HT-29 (cell line): ENCODE measurements at regions not wholly inside any gene's neighbourhood (a gene's known extent, or its start where the extent isn't known, plus 50 kb on each side); places are given as distances from the start of the nearest gene placed in this dataset.

Experiments
- DNase-seq: peaks from one replicate; pipeline ENCODE4 v3.0.0-alpha.2; 2015; ENCODE audit warnings: low spot score

DNA sequence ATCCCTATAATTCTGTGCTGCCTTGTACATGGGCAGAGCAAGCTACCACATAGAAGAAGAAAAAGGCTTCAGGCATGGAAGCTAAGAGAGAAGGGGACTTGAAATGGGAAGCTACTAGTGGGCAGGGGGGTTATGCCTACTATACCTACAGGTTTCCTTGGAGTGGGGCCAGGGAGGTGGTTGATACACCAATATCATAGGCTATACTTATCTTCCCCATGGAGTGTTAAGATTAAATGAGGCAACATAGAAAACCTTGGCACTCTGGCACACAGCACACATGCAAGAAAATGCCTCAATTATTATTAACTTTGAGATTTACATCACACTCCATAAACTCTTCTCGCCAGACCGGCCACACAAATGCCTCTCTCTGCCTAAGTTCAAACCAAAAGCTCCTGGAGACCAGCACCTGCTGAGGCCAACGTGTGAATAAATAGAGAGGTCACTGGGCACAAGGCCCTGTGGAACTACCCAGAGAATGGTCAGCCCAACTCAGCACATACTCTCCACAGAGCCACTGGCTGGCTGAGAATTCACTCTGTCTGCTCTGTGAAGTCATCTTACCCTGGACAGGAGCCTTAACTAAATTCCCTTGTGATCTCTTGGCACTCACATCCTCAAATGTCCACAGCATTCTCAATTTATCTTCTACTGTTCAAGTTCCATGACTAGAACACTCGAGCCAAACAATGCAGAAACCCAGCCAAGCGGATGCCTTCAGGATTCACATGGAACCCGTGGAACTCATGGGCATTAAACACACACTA is 498.7 kb downstream of the BCL11A start:
- DNase-seq = no peak

DNA sequence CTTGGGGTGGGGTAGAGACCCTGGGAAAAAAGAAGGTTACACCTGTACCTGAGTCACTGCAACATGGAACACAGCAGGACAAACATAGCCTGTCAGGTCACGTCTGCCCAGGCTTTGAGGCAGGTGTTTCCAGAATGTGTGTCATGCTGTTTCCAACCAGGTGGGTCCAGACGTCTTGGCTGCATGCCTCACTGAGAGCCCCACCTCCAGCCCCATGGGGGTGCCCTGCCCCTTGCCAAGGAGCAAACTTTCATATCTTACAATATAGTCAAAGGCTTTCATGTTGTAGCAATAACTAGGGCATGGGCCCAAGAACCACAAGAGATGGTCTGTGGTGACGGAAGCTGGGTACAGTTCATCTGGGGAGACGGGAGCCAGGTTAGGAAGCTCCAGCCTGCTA is 499.7 kb downstream of the BCL11A start:
- DNase-seq = no peak

DNA sequence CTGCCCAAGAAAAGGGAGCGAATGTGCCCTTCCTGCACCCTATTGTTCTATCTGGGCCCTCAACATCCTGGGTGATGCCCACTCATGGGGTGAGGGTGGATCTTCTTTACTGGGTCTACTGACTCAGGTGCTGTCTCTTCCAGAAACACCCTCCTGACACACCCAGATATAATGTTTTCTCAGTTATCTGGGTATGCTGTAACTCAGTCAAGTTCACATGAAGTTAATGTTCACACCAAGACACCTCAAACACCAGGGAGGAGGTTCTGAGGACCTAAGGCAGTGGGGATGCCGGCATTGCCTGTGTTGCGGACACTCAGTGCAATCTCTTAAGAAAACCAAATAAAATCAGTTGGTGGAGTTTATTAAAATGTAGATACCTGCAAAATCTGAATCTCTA is 500.9 kb downstream of the BCL11A start:
- DNase-seq = no peak

DNA sequence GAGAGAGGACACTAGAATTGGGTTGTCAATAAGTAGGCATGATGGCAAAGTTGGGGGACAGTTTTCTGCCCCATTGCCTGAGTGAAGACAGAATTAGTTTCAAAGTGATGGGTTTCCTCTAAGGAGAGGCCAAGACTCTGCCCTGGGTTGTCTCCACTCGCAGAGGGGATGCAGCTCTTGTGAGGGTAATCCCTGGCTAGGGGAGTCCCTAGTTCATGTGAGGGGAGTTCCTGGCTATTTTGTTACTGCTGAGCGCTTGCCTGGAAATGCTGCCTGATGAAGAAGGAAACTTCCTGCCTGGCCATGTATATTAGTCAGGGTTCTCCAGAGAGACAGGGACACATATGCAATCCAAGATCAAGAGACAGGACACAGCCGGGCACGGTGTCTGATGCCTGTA is 501.5 kb downstream of the BCL11A start:
- DNase-seq = no peak

DNA sequence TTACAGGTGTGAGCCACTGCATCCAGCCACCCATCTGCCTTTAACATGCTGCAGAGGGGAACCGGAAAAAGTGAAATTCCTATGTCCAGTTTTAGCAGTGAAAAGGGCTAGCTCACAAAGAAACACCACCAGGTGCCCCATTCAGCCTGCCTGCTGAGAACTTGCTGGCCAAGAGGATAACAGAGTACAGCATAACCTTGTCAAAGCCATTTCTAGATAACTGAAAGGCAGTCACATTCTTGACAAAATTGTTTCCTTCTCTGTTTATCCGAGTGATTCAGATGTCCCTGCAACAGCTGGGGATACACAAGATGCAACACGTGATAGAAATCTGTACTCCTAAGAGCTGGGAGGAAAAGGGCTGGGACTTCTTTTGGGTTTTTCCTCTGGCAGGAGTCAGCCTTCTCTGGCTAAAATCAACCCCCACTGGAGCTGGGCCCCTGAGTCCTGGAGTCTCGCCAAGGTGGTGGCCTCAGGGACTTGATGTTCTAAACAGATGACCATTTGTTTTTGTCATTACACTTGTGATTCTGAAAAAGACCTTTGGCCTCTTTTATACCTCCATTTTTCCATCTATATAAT is 505.4 kb downstream of the BCL11A start:
- DNase-seq = no peak

DNA sequence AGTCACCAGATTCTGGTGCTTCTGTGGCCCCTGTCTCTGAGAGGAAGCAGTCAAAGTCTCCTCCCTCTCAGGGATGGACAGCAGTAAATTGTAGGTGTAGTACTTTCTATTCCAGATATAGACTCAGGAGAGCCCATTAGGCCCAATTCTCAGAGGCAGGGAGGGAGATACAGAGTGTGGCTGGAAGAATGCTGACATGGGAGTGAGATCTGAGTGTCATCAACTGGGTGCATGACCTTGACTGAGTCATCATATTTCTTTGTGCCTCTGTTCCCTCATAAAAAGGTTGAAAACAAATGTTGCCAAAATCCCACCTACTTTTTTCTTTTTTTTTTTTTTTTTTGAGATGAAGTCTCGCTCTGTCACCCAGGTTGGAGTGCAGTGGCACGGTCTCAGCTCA is 506.1 kb downstream of the BCL11A start:
- DNase-seq = no peak

DNA sequence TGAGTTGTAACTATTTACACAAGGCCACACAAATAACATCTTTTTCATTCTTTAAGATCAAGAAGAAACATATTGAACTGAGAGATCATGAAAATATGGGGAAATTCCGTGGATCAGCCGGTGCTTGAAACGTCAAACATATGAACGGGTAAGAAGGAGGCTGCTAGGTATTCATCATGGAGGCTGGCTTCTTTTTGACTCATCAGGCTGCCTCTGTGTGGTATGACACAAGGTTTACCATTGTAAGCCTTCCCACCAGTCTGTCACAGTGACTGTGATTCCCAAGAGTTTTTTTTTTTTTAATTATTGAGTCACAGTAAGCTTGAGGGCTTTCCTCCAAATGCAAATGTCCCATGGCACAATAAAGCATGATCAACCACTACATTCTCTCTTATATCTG is 506.9 kb downstream of the BCL11A start:
- DNase-seq = no peak

DNA sequence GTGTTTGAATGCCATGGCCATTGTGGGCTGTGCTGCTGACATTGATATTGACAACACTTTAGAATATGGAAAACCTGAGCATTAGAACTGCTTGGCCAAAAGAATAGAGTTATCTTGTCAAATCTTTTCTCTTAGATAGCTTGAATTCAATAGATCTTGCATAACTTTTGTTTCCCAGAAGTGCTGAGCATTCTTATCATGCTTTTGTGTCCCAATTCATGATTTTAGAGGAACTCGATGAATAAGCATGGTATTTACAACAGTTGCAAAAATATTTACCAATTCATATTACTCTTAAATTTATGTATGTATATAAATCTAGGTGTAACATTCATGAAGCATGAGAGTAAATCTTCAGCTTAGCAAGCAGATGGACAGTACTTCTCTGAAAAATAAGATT is 508.0 kb downstream of the BCL11A start:
- no peak for DNase-seq

DNA sequence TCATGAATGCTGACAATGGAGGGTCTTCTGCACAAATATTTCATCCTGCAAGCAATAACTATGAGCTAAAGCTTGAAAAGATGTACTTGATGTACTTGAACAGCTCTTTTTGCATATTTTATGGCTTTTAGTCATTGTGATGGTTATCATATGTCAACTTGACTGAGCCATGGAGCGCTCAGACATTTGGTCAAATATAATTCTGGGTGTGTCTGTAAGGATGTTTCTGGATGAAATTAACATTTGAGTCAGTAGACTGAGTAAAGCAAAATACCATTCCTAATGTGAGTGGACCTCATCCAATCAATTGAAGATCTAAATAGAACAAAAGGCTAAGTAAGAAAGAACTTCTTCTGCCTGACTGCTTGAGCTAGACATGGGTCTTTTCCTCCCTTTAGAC is 509.0 kb downstream of the BCL11A start:
- no peak for DNase-seq

DNA sequence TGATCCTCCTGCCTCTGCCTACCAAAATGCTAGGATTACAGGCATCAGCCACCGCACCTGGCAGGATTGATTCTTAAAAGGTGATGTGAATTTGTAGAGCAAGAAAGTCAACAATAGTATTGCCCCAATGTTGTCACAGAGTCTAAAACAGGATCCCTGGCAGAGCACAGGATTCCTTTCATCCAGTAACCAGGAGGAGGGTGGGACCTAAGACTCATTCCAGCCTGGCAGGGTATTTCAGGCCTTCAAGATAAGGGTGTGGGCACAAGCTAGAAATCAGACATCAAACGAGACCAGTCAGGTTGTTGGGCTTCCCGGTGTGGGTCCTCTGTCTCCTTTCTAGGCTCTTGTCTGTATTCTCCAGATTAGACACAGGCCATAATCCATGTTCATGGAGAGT is 511.4 kb downstream of the BCL11A start:
- no peak for DNase-seq

DNA sequence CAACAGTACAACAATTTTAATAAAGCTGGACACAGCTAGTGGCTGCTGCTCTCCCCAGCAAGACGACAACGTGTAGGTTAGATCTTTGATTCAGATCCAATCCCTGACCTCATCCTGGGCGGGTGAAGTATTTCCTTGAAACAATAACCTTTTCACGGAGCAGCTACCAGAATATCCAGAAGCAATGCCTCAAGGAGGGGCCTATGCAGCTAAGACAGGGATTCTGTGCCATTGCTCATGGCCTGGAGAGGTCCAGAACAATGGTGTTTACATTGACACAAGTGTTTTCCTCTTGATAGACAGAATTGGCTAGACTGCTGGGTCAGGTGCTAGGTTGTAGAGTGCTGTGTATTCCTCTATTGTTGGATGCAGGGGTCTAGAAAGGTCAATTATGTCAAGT is 520.1 kb downstream of the BCL11A start:
- DNase-seq = no peak

DNA sequence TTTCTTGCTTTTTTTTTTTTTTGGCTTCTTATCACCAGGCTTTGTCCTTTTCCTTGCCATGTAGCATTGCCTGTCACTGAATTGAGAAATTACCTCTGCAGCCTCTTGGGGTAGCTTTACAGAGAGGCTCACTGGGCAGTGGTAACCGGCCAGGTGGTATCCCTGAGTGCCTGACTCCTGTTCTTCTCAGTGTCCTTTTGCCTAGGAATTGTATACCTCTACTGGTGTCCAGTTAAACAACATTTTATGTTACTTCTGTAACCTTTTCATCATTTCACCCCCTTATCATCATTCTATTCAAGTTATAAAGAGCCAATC is 523.9 kb downstream of the BCL11A start:
- DNase-seq = no peak

DNA sequence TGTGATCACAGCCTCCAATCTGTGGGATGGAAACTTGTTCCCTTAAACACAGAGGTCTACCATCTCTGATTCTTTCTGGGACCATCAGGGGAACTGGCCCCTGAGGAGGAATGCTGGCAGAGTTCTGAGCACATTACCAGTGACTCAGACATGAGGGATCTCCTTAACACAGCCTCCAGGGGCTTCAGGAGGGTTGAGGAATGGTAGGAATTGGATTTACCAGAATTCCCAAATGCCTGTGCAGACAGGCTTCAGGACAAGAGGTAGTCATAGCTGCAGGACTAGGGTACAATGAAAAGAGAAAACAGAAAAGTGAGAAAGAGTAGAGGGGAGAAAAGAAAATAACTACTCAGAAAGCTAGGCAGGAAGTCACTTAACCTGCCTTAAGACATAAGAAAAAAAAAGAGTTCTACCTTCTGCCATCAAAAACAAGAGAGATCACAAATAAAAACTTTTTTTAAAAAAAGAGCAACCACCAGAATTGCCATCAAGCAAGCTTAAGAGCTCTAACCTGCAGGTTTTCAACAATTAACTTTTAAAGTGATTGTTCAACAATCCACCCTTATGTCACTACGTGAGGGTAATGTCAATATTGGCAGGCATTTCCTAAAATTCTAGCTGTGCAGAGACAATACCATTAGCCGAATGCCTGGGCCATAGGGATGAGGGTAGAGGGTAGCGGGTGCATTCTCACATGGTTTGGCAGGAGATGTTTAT is 524.4 kb downstream of the BCL11A start:
- no peak for DNase-seq

DNA sequence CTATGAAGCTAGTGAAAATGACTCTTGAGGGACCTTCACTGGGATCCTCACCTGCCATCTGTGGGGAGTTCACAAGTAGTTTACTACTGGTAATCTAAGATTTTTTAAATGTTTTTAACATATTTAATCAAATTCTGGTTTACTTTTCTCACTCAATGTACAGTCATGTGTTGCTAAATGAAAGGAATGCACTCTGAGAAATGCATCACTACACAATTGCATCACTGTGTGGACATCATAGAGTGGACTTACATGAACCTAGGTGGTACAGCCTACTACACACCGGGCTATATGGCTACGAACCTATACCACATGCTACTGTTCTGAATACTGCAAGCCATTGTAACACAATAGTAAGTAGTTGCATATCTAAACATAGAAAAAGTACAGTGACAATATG is 528.0 kb downstream of the BCL11A start:
- DNase-seq = no peak

DNA sequence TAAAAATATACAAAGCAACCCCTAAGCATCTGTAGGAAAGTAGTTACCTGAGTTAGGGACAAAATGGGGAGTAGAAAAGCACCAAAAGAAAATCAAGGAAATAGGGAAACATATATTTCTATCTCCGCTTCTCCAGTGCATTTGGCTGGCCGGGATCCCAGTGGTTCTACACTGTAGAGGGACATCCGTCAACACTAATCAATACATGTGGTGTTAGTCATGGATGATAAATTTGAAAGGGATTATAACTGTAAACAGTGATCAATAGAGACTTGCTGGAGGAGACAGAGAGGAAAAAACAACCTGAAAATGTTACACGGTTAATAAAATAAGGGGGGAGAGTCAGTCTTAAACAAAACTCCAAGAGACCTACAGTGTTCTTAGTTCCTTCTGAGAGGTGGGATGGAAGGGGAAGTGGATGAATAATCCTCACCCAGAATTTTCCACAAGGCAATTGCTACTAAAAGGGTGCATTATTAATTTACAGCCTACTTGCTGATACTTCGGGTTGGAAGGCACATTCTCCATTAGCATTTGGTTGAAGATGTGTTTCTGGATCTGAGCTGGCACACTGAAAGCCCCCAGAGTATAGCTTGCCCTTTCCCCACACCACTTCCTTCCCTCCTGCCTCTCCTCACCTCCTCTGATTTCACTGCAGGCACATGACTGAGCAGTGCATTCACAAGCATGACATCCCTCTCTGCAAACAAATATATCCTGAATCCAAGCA is 530.0 kb downstream of the BCL11A start:
- DNase-seq = no peak

DNA sequence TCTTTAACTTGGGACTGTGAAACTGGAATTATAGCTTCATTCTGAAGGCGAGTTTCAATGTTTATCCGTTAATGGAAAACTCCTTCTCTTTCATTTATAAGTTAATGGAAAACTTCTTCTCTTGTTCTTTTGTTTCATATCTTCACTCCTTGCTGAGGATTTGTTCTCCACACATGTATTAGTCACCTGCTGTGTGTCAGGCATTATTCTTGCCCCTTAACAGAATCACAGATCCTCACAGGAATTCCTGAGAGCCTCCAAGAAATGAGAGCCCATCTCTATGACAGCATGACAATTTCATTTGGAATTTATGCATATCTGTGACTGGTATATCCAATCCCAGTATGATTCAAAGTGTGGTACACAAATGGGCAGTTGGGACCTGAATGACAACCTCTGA is 545.8 kb downstream of the BCL11A start:
- no peak for DNase-seq

DNA sequence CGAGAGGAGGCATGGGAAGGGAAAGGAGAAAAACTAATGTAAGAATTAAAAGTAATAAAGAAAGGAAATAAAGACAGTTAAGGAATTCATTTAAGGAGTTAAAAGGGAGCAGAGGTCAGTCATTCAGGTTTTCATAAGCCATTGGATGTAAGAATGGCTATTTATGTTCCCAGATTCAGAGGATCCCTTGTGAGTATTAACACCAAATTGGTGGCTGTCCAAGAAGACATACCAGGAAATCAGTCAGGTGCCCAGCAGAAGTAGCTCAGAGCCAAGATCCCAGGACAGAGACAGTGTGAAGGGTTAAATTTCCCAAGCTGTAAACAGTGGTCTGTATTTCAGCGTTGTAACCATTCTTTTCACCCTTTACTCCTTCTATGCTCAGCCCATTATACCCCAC is 550.4 kb downstream of the BCL11A start:
- no peak for DNase-seq

DNA sequence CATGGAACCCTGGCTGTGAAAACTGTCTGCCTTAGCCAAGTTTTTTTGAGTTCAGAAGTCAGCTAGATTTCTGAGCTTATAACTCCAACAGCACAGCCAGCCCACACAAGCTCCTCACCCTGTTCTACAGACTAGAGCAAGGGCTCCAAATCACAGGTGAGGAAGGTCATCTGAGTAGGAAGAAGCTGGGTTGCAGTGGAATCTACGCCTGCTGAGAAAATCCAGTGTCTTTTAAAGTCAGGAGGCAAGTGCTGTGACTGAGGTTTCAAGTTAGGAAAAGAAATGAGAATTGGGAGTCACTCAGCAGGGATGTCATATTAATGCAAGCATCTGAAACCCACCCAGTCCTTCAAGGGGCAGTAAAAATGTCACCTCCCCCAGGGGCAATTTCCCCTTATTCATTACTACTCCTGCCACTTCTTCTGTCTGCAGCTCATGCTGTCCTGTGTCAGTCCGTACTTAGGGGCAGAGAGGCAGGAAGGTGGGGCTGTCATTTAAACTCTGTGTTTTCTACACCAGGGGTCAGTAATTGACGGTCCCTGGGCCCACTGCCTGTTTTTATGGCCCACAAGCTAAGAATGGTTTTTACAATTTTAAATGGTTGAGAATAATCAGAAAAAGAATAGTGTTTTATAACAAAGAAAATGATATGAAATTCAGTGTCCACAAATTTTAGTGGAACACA is 551.1 kb downstream of the BCL11A start:
- DNase-seq = no peak

DNA sequence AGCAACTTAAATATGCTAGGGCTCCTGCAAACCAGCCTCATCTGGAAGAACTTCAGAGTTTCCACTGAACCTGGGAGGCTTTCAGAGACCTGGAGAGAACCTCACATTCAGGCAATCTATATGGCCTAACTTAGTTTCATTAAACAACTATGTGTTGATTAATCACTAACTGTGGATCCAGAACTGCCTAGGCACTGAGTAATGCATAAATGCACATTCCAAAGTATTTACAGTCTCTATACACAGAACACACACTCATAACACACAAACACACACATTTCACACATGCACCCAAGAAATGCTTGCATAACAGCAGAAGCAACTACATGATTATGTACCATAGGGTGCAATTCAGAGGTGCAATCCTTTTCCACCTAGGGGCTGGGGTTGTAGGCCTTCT is 552.8 kb downstream of the BCL11A start:
- no peak for DNase-seq

DNA sequence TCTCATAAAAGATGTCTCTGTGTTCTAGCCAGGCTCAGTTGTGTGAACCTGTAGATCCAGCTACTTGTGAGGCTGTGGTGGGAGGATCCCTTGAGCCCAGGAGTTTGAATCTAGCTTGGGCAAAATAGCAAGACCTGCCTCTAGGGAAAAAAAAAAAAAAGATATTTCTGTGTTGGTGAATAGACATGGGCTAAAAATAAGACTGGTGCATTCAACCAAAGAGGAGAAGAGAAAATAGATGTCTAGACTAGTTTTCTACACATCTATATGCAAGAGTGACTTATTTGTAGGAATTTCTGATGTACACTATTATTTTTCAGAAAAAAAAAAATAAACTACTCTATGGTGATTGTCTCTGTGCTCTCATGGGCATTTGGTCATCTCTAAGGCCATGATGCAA is 555.1 kb downstream of the BCL11A start:
- DNase-seq = no peak

DNA sequence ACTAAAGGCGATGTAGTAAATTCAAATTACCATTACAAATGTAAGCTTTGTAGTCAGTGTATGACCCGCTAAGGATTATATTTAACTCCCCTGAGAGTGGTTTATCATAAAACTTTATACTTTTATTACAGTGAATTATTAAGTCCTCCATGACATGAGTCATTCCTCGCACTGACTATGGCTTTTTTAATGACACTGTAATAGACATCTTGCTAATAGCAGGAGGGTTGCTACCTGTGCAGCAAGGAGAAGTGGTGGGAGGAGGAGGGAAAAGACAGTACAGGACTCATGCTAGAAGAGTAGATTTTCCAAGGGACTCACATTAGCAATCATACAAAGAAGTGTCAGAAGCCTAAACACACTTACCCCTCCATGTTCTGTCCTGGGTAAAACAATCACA is 556.1 kb downstream of the BCL11A start:
- no peak for DNase-seq

DNA sequence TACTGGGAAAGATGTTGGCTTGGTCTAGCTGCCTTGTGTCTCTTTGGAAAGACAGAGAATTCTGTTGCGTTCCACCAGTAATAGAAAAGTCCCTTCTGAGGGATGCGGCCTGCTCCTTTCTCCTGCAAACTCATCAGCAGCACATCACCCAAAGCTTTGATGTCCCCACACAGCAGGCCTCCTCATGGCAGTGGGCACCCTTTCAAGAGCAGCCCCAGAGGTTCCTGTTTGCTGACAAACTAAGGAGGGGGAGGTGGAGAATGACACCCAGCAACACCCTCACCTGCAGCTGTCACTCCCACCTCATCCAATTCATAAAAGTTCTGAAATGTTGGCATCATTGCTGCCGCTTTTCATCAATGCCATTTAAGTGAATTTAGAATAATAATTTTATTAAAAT is 556.6 kb downstream of the BCL11A start:
- DNase-seq = no peak
